NCI-H2171 treated with DMSO at 0.1 percent for 48 hours (cell line): ENCODE measurements at regions not wholly inside any gene's neighbourhood (a gene's known extent, or its start where the extent isn't known, plus 50 kb on each side); places are given as distances from the start of the nearest gene placed in this dataset.

Experiments
- DNase-seq: peaks from one replicate; lab custom pipeline; 2025; lab: John Stamatoyannopoulos, UW

DNA sequence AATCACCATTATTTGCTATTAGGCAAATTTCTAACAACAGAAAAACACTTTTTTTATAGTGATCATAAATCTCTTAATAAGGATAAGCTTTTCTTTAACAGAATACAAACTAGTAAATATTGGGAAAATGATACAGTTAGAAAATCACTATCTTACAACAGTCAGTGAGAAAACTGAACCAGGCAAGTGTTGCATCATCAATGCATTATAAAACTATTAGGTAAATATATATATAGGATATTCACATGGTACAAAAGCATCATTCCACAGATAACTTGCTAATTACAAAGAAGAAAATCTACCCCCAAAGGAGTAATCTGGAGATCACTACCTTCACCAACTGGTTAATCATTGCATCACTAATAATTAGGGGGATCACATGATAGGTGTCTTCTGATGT lies 652.1 kb downstream of the HACE1 start:
- no peak for DNase-seq

DNA sequence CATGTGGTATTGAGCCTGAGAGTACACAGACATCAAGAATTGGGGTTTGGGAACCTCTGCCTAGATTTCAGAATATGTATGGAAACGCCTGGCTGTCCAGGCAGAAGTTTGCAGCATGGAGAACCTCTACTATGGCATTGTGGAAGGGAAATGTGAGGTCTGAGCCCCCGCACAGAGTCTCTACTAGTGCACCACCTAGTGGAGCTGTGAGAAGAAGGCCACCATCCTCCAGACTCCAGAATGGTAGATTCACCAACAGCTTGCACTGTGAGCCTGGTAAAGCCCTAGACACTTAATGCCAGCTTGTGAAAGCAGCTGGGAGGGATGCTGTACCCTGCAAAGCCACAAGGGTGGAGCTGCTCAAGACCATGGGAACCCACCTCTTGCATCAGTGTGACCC lies 658.2 kb downstream of the HACE1 start:
- no peak for DNase-seq

GRCh38 chr6:104187616-104188015 lies 672.1 kb downstream of the HACE1 start:
- DNase-seq, result no peak

DNA sequence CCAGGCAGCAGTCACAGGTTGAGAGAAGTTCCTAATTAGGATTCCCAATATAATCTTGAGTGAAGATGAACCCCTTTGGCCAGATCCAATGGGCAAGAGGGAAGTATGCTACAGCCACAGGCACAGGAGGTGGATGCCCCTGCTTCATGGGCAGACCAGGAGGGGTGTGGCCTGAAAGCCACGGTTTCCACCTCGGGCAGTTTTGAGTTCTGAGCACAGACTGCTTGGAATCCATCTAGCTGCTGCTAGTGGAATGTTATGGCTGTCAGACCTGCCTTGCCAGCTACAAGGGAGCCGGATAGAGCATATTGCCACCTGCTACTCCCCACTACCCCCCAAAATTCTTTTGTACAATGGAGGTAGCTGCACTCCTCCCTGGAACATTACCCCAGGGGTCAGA lies 672.9 kb downstream of the HACE1 start:
- DNase-seq, result no peak

GRCh38 chr6:104183816-104184435 lies 675.8 kb downstream of the HACE1 start:
- no peak for DNase-seq

DNA sequence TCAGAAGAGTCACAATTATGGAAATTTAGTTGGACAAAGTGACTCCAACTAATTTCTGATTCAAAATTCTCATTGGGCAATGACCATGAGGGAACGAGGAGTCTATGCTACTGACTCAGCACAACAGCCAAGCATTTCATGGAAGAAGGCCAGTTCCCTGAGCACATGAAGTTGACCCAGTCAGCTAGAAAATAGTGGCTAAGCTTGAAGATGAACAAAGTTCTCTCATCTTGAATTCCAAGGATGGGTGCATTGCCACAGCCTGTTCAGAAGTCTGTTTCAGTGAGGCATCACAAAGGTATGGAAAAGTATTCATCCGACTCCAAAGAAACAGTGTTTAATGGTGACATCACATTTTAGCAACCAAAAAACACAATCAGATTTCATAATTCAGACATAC lies 676.9 kb downstream of the HACE1 start:
- DNase-seq, result no peak

- DNase-seq, result no peak
Measured at GRCh38 chr6:104173668-104174067, 686.1 kb downstream of the HACE1 start.

DNA sequence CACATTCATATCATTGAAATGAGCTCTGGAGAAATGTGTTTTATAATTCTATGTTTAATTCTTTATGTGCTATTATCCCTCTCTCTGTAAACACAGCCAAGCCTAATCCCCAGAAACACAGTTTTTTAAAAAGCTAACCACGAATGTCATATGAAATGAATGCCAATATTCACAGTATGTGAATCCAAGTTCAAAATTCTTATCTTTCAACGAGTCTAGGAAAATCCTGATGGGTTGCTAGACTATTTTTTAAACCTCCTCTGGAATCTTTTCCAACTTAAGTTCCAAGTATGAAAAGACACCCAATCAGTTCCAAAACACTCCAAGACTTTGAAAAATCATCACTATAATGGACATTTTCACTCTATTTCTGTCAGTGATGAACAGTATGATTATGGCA lies 689.3 kb downstream of the HACE1 start:
- DNase-seq, result no peak

DNA sequence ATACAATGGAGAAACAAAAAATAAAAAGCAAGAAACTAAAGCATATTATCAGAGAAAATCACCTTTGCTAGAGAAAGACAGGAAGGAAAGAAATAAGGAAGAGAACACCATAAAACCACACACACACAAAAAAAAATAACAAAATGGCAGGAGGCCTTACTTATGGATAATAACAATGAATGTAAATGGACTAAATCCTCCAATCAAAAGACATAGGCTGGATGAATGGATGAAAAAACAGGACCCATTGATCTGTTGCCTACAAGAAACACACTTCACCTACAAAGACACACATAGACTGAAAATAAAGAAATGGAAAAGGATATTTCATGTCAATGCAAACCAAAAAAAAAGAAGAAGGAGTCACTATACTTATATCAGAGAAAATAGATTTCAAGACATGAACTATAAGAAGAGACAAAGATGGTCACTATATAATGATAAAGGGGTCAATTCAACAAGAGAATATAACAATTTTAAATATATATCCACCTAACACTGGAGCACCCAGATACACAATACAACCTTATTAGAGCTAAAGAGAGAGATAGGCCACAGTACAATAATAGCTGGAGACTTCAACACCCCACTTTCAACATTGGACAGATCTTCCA lies 693.6 kb downstream of the HACE1 start:
- no peak for DNase-seq

DNA sequence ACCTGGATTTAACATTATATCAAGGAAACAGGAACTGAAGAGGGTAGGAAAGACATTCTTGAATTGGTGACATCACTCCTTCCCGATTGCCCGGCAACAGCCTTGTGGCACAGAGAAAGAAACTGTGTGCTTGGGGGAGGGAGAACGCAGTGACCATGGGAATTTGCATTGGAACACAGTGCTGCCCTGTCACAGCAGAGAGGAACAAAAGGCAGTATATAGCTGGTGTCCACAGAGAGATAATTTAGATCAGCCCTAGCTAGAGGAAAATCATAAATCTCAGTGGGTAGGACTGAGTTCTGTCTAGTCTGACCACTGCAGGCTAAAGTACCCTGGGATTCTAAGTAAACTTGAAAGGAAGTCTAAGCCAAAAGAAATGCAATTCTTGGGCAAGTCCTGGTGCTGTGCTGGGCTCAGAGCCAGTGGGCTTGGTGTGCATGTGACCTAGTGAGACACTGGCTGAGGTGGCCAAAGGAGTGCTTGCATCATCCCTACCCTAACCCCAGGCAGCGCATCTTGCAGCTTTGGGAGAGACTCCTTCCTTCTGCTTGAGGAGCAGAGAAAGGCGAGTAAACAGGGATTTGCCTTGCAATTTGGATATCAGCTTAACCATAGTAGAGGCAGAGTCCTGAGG lies 697.6 kb downstream of the HACE1 start:
- no peak for DNase-seq

- DNase-seq, result no peak
Measured at GRCh38 chr6:104159045-104159618, 700.6 kb downstream of the HACE1 start.

GRCh38 chr6:104143757-104144156 lies 716.0 kb downstream of the HACE1 start:
- DNase-seq, result no peak

DNA sequence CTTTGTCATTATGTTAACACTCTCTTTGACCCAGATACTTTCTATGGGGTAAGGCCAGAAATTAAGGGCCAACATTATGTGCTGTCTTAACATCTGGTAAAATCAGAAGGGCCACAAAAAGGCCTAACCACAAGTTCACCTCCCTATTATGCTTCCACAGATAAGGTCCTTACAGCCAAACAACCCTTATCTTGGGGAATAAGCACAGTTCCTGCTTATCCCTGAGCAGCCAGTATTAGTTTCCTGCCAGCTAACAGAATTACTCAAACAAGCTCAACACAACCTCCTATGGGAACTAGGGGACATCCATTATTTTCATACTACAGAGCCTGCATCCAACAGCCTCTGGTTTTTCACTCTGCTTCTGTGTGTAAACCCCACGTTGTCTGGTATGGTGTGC lies 724.8 kb downstream of the HACE1 start:
- DNase-seq, result no peak

GRCh38 chr6:104130343-104130742 lies 729.4 kb downstream of the HACE1 start:
- no peak for DNase-seq

- no peak for DNase-seq
Measured at GRCh38 chr6:104126315-104127005, 733.3 kb downstream of the HACE1 start.

GRCh38 chr6:104123227-104123626 lies 736.5 kb downstream of the HACE1 start:
- DNase-seq, result no peak

- DNase-seq, result no peak
Measured at GRCh38 chr6:104118274-104118673, 741.4 kb downstream of the HACE1 start.

- no peak for DNase-seq
Measured at GRCh38 chr6:104109806-104110205, 749.9 kb downstream of the HACE1 start.

DNA sequence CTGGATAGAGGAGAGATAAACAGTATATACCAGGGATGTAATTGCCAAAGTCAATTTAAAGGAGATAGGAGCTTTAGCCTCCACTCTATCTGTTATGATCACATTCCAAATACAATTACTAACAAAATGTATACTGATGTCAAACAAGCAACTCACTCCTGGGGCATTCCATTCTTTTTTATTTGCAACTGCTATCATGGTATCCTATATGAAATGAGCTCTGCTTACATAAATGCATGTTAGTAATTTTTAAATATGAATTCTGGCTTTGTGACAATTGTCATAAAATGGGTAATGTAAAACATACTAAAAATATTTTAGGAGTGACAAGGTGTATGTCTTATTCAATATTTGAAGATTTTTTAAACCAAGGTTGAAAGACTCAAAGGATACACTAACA lies 751.1 kb downstream of the HACE1 start:
- DNase-seq, result no peak

GRCh38 chr6:104095661-104096416 lies 763.9 kb downstream of the HACE1 start:
- no peak for DNase-seq

GRCh38 chr6:104087765-104088164 lies 772.0 kb downstream of the HACE1 start:
- DNase-seq, result no peak

DNA sequence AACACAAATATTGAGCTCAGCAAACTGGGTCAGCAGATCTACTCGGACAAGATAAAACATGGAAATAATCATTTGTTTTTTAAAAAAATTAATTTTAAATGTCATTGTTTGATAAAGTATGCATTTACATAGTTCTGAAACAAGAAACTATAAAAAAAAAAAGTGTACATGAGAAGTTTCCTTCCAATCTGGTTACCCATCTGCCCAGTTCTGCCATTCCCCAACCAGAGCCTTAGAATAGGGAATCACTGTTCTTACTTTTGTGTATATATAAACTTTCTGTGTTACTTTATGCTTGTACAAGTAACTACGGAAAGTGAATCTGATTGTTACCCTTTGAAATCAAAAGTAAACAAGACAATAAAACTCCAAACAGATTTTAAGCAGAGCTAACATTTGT lies 791.4 kb downstream of the HACE1 start:
- DNase-seq, result peak; percentile 0
